Activated B cell treated with CpG ODN at 0.5 μM for 24 hours (primary cell): ENCODE measurements at regions not wholly inside any gene's neighbourhood (a gene's known extent, or its start where the extent isn't known, plus 50 kb on each side); places are given as distances from the start of the nearest gene placed in this dataset.

Source experiments
- ATAC-seq: fragments of 200-7000 bp; cut with Tn5 transposase; one replicate; pipeline ENCODE4 v1.10.0; 2021; ENCODE audit warnings: low read depth, mild to moderate bottlenecking, moderate library complexity
- CTCF ChIA-PET: fragments of 350-600 bp; sonication (Branson Sonifier 250); formaldehyde crosslinking; loops from one replicate; lab custom pipeline; 2021; ENCODE audit warnings: antibody characterized with exemption; lab: Charles Lee
- POLR2A ChIA-PET: fragments of 350-600 bp; sonication (Branson Sonifier 250); formaldehyde crosslinking; loops from one replicate; lab custom pipeline; 2021; ENCODE audit warnings: antibody characterized with exemption; lab: Charles Lee
- DNase-seq: peaks from one replicate; pipeline ENCODE4 v3.0.0; 2022
- H3K27ac Mint-ChIP-seq: one replicate; pipeline ENCODE4 v1.8.0; 2020; ENCODE audit warnings: mixed read lengths
- H3K27me3 Mint-ChIP-seq: one replicate; pipeline ENCODE4 v1.8.0; 2021; ENCODE audit warnings: mixed read lengths
- H3K36me3 Mint-ChIP-seq: one replicate; pipeline ENCODE4 v1.8.0; 2021; ENCODE audit warnings: low read depth, mixed read lengths
- H3K4me1 Mint-ChIP-seq: one replicate; pipeline ENCODE4 v1.8.0; 2021; ENCODE audit warnings: mixed read lengths
- H3K4me3 Mint-ChIP-seq: one replicate; pipeline ENCODE4 v1.8.0; 2020; ENCODE audit warnings: mild to moderate bottlenecking, mixed read lengths
- H3K9me3 Mint-ChIP-seq: one replicate; pipeline ENCODE4 v1.8.0; 2020; ENCODE audit warnings: mixed read lengths
- intact Hi-C: fragments of 100-400 bp; cut with micrococcal nuclease; formaldehyde crosslinking; loops from one replicate; pipeline ENCODE4 v1.15.1; 2024
- TF ChIP-seq, protein P1 (sequence below): fragments of 200-600 bp; IDR thresholded peaks from one replicate; pipeline ENCODE4 v1.8.0; 2022; ENCODE audit warnings: antibody characterized with exemption, mild to moderate bottlenecking

DNA sequence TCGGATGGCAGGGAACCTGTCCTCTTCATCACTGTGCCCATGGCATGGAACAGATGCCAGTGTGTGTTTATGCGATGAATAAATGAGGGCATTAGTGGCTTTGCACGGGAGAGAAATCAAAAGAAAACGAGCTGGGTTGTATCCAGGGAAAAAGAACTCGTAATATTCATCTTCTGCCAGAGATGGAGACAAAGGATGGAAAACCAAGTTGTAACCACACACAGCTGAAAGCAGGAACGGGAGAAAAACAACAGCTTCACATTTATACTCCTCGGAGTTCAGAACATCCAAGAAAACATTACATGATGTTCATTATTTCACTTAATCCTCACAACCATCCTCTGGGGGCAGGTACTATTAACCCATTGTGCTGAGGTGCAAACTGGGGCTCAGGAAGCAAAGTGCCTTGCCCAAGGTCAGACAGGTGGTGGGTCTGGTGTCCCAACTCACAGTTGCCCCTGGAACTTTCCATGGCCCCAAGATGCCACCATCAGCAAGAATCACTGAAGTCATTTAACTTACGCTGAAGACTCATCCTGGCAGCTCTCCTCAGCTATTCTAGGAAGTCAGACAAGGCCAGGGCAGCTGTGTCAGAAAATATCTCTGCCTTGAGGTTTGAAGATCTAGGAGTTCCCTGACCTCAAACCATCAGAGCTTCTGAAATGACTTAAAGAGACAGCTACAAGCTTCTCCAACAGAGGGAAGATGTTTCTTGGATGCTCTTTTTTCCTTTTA is 250.4 kb downstream of the NSG2 start:
- Mint-ChIP-seq H3K9me3 (peaks cover 6% of the 10 kb centered on the region), H3K27ac (no peak overlapping the region), H3K4me1 (no peaks in the 10 kb centered on the region), H3K36me3 (no peaks in the 10 kb centered on the region), H3K27me3 (no peaks in the 10 kb centered on the region), H3K4me3 (no peak overlapping the region)
- ATAC-seq (no peak), DNase-seq (no peak)
- TF ChIP-seq, protein P1, sequence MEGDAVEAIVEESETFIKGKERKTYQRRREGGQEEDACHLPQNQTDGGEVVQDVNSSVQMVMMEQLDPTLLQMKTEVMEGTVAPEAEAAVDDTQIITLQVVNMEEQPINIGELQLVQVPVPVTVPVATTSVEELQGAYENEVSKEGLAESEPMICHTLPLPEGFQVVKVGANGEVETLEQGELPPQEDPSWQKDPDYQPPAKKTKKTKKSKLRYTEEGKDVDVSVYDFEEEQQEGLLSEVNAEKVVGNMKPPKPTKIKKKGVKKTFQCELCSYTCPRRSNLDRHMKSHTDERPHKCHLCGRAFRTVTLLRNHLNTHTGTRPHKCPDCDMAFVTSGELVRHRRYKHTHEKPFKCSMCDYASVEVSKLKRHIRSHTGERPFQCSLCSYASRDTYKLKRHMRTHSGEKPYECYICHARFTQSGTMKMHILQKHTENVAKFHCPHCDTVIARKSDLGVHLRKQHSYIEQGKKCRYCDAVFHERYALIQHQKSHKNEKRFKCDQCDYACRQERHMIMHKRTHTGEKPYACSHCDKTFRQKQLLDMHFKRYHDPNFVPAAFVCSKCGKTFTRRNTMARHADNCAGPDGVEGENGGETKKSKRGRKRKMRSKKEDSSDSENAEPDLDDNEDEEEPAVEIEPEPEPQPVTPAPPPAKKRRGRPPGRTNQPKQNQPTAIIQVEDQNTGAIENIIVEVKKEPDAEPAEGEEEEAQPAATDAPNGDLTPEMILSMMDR: no peak
- intact Hi-C loops: no loop called here
- CTCF ChIA-PET: no interaction called here
- POLR2A ChIA-PET: no interaction called here

- intact Hi-C loops: no loop called here
- POLR2A ChIA-PET: no interaction called here
- Mint-ChIP-seq H3K27ac (no peak overlapping the region), H3K27me3 (peaks cover 3% of the 10 kb centered on the region), H3K9me3 (peaks cover 4% of the 10 kb centered on the region), H3K4me1 (no peaks in the 10 kb centered on the region), H3K36me3 (no peaks in the 10 kb centered on the region), H3K4me3 (no peak overlapping the region)
- CTCF ChIA-PET: no interaction called here
- ATAC-seq (no peak), DNase-seq (no peak)
- TF ChIP-seq, protein P1: no peak
Observed at GRCh38 chr5:174300118-174300940, 254.8 kb downstream of the NSG2 start.

GRCh38 chr5:174300941-174301761 is 255.6 kb downstream of the NSG2 start:
- ChIA-PET POLR2A (no interaction called here), CTCF (no interaction called here)
- Mint-ChIP-seq H3K27me3 (peaks cover 3% of the 10 kb centered on the region), H3K9me3 (peaks cover 4% of the 10 kb centered on the region), H3K27ac (no peak overlapping the region), H3K36me3 (no peaks in the 10 kb centered on the region), H3K4me3 (no peak overlapping the region), H3K4me1 (no peaks in the 10 kb centered on the region)
- TF ChIP-seq, protein P1: no peak
- DNase-seq (no peak), ATAC-seq (no peak)
- intact Hi-C loops: no loop called here

DNA sequence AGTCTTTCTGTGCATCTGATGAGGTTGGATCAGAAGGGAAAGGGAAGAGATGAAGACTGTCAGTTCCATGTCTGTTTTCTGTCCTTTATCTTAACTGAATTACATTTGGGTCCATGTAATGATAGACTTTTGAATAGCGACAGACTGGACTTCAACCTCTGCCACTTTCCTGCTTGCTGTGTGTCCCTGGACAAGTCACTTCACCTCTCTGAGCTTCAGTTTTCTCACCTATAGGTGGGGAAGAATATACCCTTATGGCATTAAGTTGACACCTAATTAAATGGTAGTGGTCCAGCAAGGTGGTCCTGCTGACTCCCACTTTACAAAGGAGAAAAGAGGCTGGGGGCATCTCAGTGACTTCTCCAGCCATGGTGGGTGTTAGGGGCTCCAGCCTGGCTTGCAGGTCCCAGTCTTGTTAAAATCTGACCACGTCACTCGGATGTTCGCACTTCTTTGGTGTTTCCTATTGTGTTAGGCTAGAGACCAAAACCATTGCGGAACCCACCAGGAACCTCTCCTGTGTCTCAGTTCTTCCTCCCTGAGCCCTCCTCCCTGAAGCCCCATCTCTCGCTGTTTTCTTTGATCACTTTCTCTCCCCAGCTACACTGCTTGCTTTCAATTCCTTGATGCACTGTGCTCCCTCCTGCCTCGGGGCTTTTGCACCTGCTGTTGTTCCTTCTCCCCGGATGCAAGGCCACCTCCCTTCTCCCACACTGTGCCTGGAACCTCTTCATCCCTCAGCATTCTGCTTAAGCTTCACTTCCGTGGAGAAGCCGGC is 256.5 kb downstream of the NSG2 start:
- H3K4me3 Mint-ChIP-seq: no peak overlapping the region

More for the DNA sequence above, 256.5 kb downstream of the NSG2 start:
- DNase-seq (no peak), ATAC-seq (no peak)
- intact Hi-C loops: no loop called here
- no peaks in the 10 kb centered on the region for H3K36me3 Mint-ChIP-seq
- peaks cover 4% of the 10 kb centered on the region for H3K9me3 Mint-ChIP-seq
- no peaks in the 10 kb centered on the region for H3K4me1 Mint-ChIP-seq
- H3K27me3 Mint-ChIP-seq: peaks cover 7% of the 10 kb centered on the region
- TF ChIP-seq, protein P1: no peak
- ChIA-PET CTCF (no interaction called here), POLR2A (no interaction called here)
- no peak overlapping the region for H3K27ac Mint-ChIP-seq
